Neural cell (in vitro differentiated cells): ENCODE measurements at regions not wholly inside any gene's neighbourhood (a gene's known extent, or its start where the extent isn't known, plus 50 kb on each side); places are given as distances from the start of the nearest gene placed in this dataset.

Experiments used
- TF ChIP-seq, protein P1 (sequence below): fragments of 450-650 bp; IDR thresholded peaks from 2 replicates; pipeline ENCODE4 v1.5.1; 2014; ENCODE audit warnings: antibody characterized with exemption, mild to moderate bottlenecking, moderate library complexity; ENCODE audit not compliant: poor library complexity, severe bottlenecking
- TF ChIP-seq, protein P2 (sequence below): IDR thresholded peaks from 2 replicates; pipeline ENCODE4 v1.6.1; 2012; ENCODE audit warnings: borderline replicate concordance

GRCh38 chr2:186927185-186927866 is 78.4 kb upstream of the ZSWIM2 start:
- TF ChIP-seq, protein P1, sequence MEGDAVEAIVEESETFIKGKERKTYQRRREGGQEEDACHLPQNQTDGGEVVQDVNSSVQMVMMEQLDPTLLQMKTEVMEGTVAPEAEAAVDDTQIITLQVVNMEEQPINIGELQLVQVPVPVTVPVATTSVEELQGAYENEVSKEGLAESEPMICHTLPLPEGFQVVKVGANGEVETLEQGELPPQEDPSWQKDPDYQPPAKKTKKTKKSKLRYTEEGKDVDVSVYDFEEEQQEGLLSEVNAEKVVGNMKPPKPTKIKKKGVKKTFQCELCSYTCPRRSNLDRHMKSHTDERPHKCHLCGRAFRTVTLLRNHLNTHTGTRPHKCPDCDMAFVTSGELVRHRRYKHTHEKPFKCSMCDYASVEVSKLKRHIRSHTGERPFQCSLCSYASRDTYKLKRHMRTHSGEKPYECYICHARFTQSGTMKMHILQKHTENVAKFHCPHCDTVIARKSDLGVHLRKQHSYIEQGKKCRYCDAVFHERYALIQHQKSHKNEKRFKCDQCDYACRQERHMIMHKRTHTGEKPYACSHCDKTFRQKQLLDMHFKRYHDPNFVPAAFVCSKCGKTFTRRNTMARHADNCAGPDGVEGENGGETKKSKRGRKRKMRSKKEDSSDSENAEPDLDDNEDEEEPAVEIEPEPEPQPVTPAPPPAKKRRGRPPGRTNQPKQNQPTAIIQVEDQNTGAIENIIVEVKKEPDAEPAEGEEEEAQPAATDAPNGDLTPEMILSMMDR = no peak
- TF ChIP-seq, protein P2, sequence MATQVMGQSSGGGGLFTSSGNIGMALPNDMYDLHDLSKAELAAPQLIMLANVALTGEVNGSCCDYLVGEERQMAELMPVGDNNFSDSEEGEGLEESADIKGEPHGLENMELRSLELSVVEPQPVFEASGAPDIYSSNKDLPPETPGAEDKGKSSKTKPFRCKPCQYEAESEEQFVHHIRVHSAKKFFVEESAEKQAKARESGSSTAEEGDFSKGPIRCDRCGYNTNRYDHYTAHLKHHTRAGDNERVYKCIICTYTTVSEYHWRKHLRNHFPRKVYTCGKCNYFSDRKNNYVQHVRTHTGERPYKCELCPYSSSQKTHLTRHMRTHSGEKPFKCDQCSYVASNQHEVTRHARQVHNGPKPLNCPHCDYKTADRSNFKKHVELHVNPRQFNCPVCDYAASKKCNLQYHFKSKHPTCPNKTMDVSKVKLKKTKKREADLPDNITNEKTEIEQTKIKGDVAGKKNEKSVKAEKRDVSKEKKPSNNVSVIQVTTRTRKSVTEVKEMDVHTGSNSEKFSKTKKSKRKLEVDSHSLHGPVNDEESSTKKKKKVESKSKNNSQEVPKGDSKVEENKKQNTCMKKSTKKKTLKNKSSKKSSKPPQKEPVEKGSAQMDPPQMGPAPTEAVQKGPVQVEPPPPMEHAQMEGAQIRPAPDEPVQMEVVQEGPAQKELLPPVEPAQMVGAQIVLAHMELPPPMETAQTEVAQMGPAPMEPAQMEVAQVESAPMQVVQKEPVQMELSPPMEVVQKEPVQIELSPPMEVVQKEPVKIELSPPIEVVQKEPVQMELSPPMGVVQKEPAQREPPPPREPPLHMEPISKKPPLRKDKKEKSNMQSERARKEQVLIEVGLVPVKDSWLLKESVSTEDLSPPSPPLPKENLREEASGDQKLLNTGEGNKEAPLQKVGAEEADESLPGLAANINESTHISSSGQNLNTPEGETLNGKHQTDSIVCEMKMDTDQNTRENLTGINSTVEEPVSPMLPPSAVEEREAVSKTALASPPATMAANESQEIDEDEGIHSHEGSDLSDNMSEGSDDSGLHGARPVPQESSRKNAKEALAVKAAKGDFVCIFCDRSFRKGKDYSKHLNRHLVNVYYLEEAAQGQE = no peak
